HEK293 (cell line): ENCODE measurements at regions not wholly inside any gene's neighbourhood (a gene's known extent, or its start where the extent isn't known, plus 50 kb on each side); places are given as distances from the start of the nearest gene placed in this dataset.

ENCODE experiments used
- BCL11B ChIP-seq: fragments of 450-650 bp; formaldehyde crosslinking; IDR thresholded peaks from 2 replicates; pipeline ENCODE4 v1.5.1; 2016; ENCODE audit warnings: low read depth, missing biosample characterization, missing genetic modification characterization
- IKZF3 ChIP-seq: fragments of 450-650 bp; IDR thresholded peaks from 2 replicates; pipeline ENCODE4 v1.5.0; 2018; ENCODE audit warnings: missing biosample characterization, mild to moderate bottlenecking, missing genetic modification characterization, moderate library complexity
- KLF1 ChIP-seq: fragments of 450-650 bp; formaldehyde crosslinking; IDR thresholded peaks from 2 replicates; pipeline ENCODE4 v1.5.1; 2016; ENCODE audit warnings: missing biosample characterization, missing genetic modification characterization
- KLF9 ChIP-seq: fragments of 450-650 bp; formaldehyde crosslinking; IDR thresholded peaks from 2 replicates; pipeline ENCODE4 v1.5.1; 2016; ENCODE audit warnings: missing biosample characterization, missing genetic modification characterization, low read depth
- MEIS1 ChIP-seq: sonication (generic); formaldehyde crosslinking; IDR thresholded peaks from 2 replicates; pipeline ENCODE4 v1.8.1; 2022; ENCODE audit warnings: missing genetic modification reagents, mild to moderate bottlenecking, borderline replicate concordance
- MYNN ChIP-seq: fragments of 450-650 bp; formaldehyde crosslinking; IDR thresholded peaks from 2 replicates; pipeline ENCODE4 v1.5.1; 2016; ENCODE audit warnings: missing biosample characterization, missing genetic modification characterization, borderline replicate concordance
- PRDM1 ChIP-seq: fragments of 450-650 bp; formaldehyde crosslinking; IDR thresholded peaks from 2 replicates; pipeline ENCODE4; 2016; ENCODE audit warnings: missing biosample characterization, missing genetic modification characterization
- PRDM10 ChIP-seq: fragments of 450-650 bp; formaldehyde crosslinking; IDR thresholded peaks from 2 replicates; pipeline ENCODE4 v1.5.1; 2016; ENCODE audit warnings: missing biosample characterization, missing genetic modification characterization
- SCRT1 ChIP-seq: fragments of 450-650 bp; formaldehyde crosslinking; IDR thresholded peaks from 2 replicates; pipeline ENCODE4 v1.5.1; 2016; ENCODE audit warnings: missing biosample characterization, missing genetic modification characterization, borderline replicate concordance
- ZBTB10 ChIP-seq: fragments of 450-650 bp; formaldehyde crosslinking; IDR thresholded peaks from 2 replicates; pipeline ENCODE4 v1.5.1; 2016; ENCODE audit warnings: missing biosample characterization, missing genetic modification characterization
- ZBTB44 ChIP-seq: fragments of 450-650 bp; IDR thresholded peaks from 2 replicates; pipeline ENCODE4 v1.5.1; 2018; ENCODE audit warnings: missing biosample characterization, mild to moderate bottlenecking, missing genetic modification characterization
- ZBTB48 ChIP-seq: fragments of 450-650 bp; formaldehyde crosslinking; IDR thresholded peaks from 2 replicates; pipeline ENCODE4 v1.5.1; 2016; ENCODE audit warnings: missing biosample characterization, missing genetic modification characterization
- ZFHX2 ChIP-seq: fragments of 450-650 bp; formaldehyde crosslinking; conservative IDR thresholded peaks from 2 replicates; pipeline ENCODE4 v1.5.1; 2016; ENCODE audit warnings: missing biosample characterization, missing genetic modification characterization
- ZNF138 ChIP-seq: fragments of 450-650 bp; formaldehyde crosslinking; IDR thresholded peaks from 2 replicates; pipeline ENCODE4 v1.5.1; 2016; ENCODE audit warnings: missing biosample characterization, missing genetic modification characterization, borderline replicate concordance
- ZNF155 ChIP-seq: fragments of 450-650 bp; formaldehyde crosslinking; IDR thresholded peaks from 2 replicates; pipeline ENCODE4 v1.5.1; 2016; ENCODE audit warnings: missing biosample characterization, missing genetic modification characterization
- ZNF366 ChIP-seq: fragments of 450-650 bp; formaldehyde crosslinking; conservative IDR thresholded peaks from 2 replicates; pipeline ENCODE4 v1.5.1; 2016; ENCODE audit warnings: missing biosample characterization, missing genetic modification characterization
- ZNF426 ChIP-seq: fragments of 450-650 bp; formaldehyde crosslinking; IDR thresholded peaks from 2 replicates; pipeline ENCODE4 v1.5.1; 2017; ENCODE audit warnings: missing biosample characterization, missing genetic modification characterization, mild to moderate bottlenecking, inconsistent platforms, moderate library complexity
- ZNF623 ChIP-seq: fragments of 450-650 bp; formaldehyde crosslinking; IDR thresholded peaks from 2 replicates; pipeline ENCODE4 v1.5.1; 2016; ENCODE audit warnings: missing biosample characterization, missing genetic modification characterization
- ZNF664 ChIP-seq: fragments of 450-650 bp; formaldehyde crosslinking; IDR thresholded peaks from 2 replicates; pipeline ENCODE4 v1.5.1; 2016; ENCODE audit warnings: missing biosample characterization, missing genetic modification characterization
- ZNF677 ChIP-seq: fragments of 450-650 bp; IDR thresholded peaks from 2 replicates; pipeline ENCODE4 v1.5.0; 2018; ENCODE audit warnings: missing biosample characterization, mild to moderate bottlenecking, missing genetic modification characterization, moderate library complexity
- ZNF707 ChIP-seq: fragments of 450-650 bp; formaldehyde crosslinking; IDR thresholded peaks from 2 replicates; pipeline ENCODE4 v1.5.1; 2016; ENCODE audit warnings: missing biosample characterization, missing genetic modification characterization
- ZNF830 ChIP-seq: fragments of 450-650 bp; IDR thresholded peaks from 2 replicates; pipeline ENCODE4 v1.5.0; 2018; ENCODE audit warnings: missing biosample characterization, missing genetic modification characterization, low read depth, mild to moderate bottlenecking, moderate library complexity
- TF ChIP-seq, protein P1 (sequence below): fragments of 450-650 bp; formaldehyde crosslinking; IDR thresholded peaks from 2 replicates; pipeline ENCODE4 v1.5.1; 2017; ENCODE audit warnings: missing biosample characterization, missing genetic modification characterization
- TF ChIP-seq, protein P2 (sequence below): fragments of 450-650 bp; formaldehyde crosslinking; IDR thresholded peaks from 2 replicates; pipeline ENCODE4 v1.5.1; 2016; ENCODE audit warnings: missing biosample characterization, missing genetic modification characterization
- TF ChIP-seq, protein P3 (sequence below): fragments of 450-650 bp; formaldehyde crosslinking; IDR thresholded peaks from 2 replicates; pipeline ENCODE4 v1.5.1; 2016; ENCODE audit warnings: missing biosample characterization, missing genetic modification characterization

- TF ChIP-seq ZNF677 (tag by site-specific recombination) (no peak), ZNF155 (tag by site-specific recombination) (no peak), ZBTB48 (tag by site-specific recombination) (no peak), ZNF830 (tag by site-specific recombination) (no peak), SCRT1 (tag by site-specific recombination) (no peak), IKZF3 (tag by site-specific recombination) (no peak), ZNF623 (tag by site-specific recombination) (peak; percentile 46), ZNF664 (no peak), ZNF138 (tag by site-specific recombination) (no peak), ZNF426 (tag by site-specific recombination) (peak; percentile 76), MEIS1 (CRISPR knock-in tag) (no peak), PRDM1 (tag by site-specific recombination) (no peak), ZBTB44 (tag by site-specific recombination) (no peak), ZNF707 (tag by site-specific recombination) (no peak), PRDM10 (tag by site-specific recombination) (no peak), ZBTB10 (no peak), MYNN (tag by site-specific recombination) (no peak), ZNF366 (tag by site-specific recombination) (no peak), BCL11B (no peak), KLF1 (no peak), KLF9 (tag by site-specific recombination) (no peak), ZFHX2 (tag by site-specific recombination) (no peak)
- TF ChIP-seq, protein P1, sequence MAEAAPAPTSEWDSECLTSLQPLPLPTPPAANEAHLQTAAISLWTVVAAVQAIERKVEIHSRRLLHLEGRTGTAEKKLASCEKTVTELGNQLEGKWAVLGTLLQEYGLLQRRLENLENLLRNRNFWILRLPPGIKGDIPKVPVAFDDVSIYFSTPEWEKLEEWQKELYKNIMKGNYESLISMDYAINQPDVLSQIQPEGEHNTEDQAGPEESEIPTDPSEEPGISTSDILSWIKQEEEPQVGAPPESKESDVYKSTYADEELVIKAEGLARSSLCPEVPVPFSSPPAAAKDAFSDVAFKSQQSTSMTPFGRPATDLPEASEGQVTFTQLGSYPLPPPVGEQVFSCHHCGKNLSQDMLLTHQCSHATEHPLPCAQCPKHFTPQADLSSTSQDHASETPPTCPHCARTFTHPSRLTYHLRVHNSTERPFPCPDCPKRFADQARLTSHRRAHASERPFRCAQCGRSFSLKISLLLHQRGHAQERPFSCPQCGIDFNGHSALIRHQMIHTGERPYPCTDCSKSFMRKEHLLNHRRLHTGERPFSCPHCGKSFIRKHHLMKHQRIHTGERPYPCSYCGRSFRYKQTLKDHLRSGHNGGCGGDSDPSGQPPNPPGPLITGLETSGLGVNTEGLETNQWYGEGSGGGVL (tag by site-specific recombination): no peak
- TF ChIP-seq, protein P2, sequence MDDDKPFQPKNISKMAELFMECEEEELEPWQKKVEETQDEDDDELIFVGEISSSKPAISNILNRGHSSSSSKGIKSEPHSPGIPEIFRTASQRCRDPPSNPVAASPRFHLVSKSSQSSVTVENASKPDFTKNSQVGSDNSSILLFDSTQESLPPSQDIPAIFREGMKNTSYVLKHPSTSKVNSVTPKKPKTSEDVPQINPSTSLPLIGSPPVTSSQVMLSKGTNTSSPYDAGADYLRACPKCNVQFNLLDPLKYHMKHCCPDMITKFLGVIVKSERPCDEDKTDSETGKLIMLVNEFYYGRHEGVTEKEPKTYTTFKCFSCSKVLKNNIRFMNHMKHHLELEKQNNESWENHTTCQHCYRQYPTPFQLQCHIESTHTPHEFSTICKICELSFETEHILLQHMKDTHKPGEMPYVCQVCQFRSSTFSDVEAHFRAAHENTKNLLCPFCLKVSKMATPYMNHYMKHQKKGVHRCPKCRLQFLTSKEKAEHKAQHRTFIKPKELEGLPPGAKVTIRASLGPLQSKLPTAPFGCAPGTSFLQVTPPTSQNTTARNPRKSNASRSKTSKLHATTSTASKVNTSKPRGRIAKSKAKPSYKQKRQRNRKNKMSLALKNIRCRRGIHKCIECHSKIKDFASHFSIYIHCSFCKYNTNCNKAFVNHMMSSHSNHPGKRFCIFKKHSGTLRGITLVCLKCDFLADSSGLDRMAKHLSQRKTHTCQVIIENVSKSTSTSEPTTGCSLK (tag by site-specific recombination): no peak
- TF ChIP-seq, protein P3, sequence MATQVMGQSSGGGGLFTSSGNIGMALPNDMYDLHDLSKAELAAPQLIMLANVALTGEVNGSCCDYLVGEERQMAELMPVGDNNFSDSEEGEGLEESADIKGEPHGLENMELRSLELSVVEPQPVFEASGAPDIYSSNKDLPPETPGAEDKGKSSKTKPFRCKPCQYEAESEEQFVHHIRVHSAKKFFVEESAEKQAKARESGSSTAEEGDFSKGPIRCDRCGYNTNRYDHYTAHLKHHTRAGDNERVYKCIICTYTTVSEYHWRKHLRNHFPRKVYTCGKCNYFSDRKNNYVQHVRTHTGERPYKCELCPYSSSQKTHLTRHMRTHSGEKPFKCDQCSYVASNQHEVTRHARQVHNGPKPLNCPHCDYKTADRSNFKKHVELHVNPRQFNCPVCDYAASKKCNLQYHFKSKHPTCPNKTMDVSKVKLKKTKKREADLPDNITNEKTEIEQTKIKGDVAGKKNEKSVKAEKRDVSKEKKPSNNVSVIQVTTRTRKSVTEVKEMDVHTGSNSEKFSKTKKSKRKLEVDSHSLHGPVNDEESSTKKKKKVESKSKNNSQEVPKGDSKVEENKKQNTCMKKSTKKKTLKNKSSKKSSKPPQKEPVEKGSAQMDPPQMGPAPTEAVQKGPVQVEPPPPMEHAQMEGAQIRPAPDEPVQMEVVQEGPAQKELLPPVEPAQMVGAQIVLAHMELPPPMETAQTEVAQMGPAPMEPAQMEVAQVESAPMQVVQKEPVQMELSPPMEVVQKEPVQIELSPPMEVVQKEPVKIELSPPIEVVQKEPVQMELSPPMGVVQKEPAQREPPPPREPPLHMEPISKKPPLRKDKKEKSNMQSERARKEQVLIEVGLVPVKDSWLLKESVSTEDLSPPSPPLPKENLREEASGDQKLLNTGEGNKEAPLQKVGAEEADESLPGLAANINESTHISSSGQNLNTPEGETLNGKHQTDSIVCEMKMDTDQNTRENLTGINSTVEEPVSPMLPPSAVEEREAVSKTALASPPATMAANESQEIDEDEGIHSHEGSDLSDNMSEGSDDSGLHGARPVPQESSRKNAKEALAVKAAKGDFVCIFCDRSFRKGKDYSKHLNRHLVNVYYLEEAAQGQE (tag by site-specific recombination): peak; percentile 56; the same call in 1 of the 2 replicates
Measured at GRCh38 chrX:76605390-76605789, 177.9 kb downstream of the MAGEE1 start (continued).
